ENCODE measurements at regions not wholly inside any gene's neighbourhood (a gene's known extent, or its start where the extent isn't known, plus 50 kb on each side); places are given as distances from the start of the nearest gene placed in this dataset.
"Not testable (repeated sequence)": the region's sequence is repeated elsewhere in the genome, so short reads cannot be mapped to it uniquely, and the experiment has no call there.

DNA sequence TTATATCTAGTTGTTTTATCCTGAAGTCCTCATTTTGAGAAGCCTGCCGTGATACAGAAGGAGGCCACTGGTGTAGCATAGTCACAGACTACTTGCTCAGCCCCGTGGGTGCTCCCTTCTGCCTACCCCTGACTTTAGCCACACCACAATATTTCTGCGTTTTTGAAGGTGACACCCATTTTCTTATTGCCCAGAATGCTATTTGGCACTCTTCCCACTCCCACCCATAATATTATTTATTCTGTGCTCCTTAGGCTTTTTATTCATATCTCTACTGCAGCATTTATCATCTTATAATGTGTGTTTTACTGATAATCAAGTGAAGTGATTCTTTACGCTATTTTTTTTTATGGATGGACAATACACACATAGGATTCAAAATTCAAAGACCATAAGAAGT lies 107.3 kb downstream of the OR2B2 start:
- no peak for DNase-seq

DNA sequence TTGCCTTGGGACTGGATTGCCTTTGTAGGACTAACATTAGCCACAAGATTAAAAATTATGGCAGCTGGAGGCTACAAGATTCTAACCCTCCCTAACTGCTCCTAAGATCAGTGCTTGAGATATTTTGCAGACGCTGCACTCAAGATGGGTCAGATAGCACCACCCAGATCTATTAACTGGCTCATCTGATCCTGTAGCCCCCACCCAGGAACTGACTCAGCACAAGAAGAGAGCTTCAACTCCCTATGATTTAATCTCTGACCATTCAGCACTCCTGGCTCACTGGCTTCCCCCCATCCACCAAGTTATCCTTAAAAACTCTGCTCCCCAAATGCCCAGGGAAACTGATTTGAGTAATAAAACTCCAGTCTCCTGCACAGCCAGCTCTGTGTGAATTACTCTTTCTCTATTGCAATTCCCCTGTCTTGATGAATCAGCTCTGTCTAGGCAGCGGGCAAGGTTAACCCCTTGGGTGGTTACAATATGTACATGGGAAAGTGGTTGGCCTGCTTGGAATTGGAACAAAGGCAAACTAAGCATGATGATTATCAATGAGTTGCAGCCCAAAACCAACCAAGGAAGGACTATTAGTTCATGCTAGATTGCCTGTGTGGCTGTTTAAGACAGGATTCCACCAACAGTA lies 111.3 kb downstream of the OR2B2 start:
- no peak for DNase-seq

DNA sequence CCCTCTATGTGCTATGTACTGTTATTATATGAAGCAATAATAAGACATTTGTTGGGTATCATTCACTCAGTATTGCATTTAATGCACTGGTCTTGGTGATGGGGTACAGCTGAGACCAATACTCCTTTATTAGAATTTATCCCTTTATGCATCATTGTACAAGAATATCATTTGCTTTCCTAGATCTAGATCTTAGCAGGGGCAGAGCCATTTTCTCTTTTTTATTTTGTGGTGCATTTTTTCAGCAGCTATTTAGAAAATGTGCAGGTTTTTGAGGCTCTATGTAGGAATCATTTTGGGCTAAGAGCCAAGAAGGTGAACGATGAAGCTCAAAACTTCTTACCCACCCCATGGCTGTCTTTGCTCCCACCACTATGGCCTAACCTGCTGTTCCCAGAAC lies 114.2 kb downstream of the OR2B2 start:
- DNase-seq = no peak

DNA sequence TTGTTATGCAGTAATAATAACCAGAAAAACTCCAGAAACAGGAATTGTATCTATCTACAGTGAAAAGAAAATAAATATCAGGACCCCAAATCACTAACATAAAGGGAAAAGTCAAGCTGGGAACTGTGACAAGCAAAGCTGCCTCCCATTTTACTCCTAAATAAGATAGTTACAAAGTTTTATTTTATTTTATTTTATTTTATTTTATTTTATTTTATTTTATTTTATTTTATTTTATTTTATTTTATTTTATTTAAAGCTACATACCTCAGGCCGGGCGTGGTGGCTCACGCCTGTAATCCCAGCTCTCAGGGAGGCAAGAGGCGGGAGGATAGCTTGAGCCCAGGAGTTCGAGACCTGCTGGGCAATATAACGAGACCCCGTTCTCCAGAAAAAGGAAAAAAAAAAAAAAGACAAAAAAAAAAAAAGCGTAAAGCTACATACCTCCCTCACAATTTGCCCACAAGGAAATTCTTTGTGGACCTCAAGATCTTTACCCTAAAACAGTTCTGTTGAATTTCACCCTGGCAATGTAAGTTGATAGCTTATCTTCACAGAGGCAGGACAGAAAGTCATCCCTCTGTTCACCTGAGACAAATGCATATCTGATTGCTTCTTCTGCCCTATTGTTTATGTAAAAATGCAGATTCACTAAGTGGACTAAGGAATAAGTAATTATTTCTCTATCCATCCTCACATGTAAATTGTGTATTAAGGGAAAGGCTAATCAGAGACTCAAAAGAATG lies 115.3 kb downstream of the OR2B2 start:
- not testable (repeated sequence) for DNase-seq

DNA sequence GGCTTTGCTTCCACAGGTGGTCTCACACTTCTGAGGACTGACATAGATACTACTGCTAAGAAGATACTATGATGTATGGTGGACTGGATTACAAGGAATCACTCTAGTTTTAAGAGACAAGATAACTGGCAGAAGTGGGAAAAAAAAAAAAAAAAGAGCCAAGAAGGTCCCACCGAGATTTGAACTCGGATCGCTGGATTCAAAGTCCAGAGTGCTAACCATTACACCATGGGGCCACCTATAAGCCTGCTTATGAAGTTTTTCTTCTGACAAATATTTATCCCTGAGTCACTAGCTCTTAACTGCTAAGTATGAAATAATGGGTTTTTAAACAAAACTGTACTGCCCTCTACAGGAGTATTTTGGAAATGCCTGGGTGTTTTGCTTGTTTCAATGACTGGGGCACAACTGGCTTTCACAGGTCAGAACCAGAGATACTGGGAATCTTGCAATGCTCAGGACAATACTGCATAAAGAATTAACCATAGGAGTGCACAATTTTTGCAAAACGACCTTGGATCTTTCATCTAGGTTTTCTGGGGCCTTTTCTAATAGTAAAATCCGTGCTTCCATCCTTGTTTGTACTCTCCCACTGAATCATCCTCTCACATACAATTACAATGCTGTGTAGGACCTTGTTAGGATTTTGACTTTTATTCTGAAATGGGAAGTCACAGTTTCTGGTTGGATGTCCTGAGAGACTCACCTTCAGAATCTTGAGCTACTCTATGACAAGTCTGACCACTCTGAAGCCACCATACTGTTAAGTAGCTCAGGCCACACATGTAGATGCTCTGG lies 116.3 kb downstream of the OR2B2 start:
- peak; percentile 86 to 94 for DNase-seq

DNA sequence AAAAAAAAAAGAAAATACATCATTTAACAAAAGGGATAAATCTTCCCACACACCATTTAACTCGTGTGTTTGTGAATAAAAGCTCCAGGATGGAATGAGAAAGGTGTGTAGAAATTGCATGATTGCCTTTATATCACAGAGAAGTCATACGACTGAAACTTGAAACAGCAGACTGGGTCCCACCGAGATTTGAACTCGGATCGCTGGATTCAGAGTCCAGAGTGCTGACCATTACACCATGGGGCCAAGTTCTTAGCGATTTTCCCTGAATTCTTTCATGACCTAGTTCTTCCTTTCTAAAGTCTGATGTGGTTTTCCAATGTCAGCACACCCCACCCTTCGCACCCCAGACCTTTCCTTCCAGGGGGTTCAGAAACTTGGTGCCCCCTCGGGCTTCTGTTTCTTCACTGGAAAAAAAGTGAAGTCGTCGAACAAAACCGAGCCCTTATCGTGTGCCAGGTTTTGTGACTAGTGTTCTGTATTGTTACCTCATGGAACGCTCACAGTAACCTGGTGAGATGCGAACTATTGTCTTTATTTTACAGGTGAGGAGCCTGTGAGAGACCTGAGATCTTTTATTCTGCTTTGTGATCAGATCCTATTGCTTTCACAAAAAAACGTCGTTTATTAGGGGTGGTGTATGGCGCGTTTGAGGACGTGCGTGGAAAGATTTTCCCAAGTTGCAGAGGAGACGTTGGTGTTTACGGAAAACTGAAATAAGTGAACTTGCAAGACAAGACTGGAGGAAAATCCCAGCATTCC lies 120.8 kb downstream of the OR2B2 start:
- peak; percentile 56 to 87 for DNase-seq

DNA sequence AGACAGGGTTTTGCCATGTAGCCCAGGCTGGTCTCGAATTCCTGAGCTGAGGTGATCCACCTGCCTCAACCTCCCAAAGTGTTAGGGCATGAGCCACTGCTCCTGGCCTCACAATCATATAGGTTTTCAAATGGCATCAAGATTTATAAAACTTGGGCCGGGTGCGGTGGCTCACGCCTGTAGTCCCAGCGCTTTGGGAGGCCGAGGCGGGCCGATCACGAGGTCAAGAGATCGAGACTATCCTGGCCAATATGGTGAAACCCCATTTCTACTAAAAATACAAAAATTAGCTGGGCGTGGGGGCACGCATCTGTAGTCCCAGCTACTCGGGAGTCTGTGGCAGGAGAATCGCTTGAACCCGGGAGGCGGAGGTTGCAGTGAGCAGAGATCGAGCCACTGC lies 123.8 kb downstream of the OR2B2 start:
- DNase-seq = not testable (repeated sequence)

DNA sequence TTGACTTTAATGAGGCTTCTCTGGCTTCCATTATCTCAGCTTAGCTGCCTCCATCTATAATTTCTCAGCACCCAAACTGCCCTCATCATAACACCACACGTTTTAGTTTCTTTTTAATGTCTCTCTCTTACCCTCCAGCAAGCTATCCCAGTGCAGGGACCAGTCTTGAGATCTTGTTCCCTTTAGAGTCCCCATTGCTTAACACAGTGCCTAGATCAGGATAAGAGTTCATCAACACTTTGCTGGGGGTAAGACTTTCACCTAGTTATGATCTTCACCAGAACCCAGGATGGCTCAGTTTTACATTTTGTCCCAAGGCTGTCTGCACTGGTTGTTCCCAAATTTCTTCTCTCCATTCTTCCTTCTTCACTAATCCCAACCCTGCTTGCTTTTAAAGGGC lies 126.1 kb downstream of the OR2B2 start:
- no peak for DNase-seq

DNA sequence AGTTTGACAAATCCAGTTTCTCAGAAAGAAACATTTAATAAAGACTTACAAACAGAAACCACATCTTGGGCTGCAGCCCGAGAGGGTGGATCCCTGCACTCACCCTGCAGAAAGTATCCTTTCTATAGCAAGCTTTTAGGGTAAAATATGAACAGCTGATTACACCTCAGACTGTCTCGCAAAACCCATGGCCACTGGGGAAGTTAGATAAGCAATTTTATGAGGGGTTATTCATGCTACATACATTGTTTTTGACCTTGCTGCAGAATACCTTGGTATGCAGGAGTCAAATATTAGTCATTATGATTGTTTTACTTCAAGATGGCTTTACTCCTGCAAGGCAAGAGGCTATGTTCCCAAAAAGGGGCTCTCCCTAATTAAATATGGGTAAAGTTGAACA lies 126.9 kb downstream of the OR2B2 start:
- DNase-seq = no peak

DNA sequence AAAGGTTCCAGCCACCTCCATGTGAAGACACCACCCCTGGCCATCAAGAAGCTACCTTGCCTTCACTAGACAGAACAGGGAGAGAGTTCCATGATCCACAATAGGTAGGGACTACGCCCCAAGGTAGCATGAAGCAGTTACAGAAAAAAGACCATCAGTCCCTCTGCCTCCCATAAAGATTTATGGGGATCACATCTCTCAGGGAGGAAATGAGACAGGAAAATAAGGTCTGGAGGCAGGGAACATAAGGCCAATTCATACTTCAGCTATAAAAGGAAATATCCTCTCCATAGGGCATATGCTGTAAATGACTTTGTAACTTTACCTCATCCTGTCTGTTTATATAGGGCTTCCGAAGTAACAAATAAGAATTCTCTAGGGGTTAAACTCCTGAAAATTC lies 129.4 kb downstream of the OR2B2 start:
- DNase-seq = no peak

DNA sequence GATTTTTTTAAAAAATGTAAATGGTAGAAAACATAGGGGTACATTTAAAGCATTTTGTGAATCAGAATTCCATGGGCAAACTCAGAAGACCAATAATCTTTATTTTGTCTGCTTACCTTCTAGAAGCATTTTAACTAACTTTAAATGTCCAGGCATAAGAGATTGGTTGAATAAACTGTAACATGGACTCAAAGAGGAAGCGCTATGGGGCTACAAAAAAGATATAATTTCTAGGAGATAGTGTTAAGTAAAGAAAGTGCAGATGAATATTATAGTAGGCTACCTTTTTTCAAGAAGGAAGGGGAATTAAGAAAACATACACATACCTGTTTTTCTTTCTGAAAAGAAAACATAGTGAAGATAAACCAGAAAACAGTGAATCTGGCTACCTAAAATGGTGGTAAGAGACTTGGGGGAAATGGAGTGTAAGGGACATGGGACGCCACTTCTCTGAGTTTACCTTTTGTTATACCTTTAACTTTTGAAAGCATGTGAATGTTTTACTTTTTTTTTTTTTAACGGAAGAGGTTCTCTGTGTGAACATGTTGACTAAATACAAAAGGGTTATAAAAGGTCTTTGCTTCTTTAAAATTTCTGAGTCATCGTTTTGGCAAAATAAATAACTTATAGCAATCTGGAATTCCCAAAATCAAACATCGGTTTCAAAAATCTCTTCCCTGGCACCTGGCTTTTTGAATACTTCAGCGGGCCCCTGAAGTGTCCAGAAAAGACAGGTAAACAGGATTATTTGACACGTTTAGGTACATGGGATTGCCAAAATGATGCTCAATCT lies 133.4 kb downstream of the OR2B2 start:
- no peak for DNase-seq

DNA sequence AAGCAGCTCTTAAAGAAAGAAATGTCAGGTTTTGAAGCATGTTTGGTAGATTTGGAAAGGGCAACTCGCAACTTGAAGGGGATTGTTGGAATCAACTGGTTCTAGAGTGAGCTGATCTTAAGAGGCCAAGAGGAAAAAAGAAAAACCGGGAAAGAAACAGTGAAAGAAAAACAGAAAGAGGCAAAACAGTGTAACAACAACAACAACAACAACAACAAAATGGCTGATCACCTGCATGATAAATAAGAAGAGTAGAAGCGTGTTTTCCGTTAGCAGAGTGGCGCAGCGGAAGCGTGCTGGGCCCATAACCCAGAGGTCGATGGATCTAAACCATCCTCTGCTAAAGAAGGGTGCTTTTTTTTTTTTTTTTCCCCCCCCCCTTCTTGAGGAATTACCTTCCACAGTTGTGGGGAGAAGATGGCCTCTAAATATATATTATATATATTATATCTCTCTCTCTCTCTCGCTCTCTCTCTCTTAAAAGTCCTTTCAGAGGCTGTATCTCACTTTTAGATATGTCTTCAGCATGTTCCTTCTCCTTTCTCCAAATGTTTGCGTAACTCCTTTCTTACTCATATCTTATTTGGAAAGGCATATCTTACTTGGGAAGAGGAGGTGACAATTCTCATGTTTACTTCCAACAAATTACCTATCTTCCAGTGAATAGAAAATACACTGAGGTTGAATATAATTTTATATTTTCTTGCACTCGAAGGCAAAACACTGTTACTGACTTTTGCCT lies 134.4 kb downstream of the OR2B2 start:
- DNase-seq = no peak

DNA sequence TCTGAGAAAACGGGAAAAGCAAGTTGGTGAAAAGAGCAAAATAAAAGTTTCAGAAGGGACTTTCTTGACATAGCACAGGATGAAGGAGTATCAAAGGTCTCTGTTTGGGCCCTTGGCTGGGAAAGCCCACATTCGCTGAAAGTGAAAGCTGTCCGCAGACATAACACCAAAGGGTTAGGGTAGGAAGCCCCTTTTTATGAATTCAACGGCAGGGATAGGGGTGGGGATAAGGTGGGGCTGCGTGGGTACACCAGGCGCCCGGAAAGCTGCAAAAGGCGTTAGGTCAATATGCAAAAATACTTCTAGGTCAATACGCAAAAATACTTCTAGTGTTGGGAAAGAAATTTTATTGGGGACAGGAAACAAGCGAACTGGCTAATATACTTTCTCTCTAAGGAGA lies 135.1 kb downstream of the OR2B2 start:
- DNase-seq = no peak

DNA sequence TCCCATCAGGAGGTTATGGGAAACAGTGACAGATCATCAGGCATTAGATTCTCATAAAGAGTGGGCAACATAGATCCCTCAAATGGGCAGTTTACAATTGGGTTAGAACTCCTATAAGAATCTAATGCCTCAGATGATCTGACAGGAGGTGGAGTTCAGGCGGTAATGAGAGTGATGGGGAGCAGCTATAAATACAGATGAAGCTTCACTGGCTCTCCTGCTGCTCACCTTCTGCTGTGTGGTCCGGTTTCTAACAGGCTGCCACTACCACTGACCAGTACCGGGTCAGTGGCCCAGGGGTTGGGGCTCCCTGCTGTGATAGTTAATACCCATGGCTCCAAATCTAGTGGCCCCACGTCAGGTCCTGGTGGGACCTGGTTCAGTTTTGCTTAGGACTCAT lies 135.7 kb downstream of the OR2B2 start:
- no peak for DNase-seq

DNA sequence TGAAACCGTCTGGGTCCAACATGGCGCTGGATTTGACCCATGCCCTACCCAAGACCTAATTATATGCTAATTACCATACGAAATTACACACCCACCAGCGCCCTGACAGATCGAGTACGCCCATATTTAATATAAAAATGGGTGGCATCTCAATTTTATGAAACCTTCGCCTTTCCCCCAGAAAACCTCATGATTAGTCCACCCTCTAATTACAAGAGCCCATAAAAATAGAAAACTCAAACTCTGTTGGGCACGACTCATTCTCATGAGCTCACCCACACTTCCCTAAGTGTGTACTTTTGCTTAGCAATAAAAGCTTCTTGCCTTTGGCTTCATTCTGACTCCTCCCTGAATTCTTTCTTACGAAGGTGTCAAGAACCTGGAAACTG lies 136.4 kb downstream of the OR2B2 start:
- DNase-seq = no peak

DNA sequence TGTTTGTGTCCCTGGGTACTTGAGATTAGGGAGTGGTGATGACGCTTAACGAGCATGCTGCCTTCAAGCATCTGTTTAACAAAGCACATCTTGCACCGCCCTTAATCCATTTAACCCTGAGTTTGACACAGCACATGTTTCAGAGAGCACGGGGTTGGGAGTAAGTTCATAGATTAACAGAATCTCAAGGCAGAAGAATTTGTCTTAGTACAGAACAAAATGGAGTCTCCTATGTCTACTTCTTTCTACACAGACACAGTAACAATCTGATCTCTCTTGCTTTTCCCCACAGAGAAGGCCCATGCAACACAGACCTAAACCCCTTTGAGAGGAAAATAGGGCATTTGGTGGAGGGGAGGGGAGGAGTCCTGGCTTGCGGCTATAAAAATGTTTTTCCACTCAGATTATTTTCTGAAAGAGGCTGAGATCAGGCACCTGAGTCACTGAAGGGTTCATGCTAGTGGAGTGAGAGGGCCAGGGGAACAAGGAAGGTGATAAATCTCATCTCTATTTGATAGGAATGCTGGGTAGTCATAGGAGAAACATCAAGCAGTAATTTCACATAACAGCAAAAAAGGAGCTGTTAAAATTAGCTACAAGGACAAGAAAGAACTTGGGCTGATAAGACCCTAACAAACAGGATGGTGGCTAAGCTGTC lies 136.9 kb downstream of the OR2B2 start:
- peak; percentile 28 to 37 for DNase-seq

DNA sequence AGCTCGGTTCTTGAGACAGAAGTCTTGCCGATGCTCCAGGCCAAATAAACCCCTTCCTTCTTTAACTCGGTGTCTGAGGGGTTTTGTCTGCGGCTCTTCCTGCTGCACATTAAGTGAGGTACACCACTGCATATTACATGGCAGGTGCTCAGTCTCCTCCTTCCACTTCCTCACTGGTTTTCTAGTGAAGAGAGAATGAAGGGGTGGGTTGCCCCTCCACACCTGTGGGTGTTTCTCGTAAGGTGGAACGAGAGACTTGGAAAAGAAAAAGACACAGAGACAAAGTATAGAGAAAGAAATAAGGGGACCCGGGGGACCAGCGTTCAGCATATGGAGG lies 138.0 kb downstream of the OR2B2 start:
- DNase-seq = not testable (repeated sequence)

DNA sequence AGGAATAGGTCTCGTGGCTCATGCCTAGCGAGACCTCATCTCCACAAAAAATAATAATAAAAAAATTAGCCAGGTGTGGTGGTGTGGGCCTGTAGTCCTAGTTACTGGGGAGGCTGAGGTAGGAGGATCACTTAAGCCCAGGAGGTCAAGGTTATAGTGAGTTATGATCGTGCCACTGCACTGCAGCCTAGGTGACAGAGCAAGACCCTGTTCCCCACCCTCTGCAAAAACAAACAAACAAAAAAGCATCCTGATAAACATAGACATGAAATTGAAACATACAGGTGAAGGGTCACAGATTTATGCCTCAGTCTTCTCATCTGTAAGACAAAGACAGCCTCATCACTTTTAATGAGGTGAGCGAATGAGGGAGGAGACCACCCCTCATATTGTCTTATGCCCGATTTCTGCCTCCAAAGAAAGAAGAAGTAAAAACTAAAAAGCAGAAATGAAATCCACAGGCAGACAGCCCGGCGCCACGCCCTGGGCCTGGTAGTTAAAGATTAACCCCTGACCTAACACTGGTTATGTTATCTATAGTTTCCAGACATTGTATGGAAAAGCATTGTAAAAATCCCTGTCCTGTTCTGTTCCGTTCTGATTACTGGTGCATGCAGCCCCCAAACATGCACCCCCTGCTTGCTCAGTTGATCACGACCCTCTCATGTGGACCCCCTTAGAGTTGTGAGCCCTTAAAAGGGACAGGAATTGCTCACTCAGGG lies 138.5 kb downstream of the OR2B2 start:
- not testable (repeated sequence) for DNase-seq

DNA sequence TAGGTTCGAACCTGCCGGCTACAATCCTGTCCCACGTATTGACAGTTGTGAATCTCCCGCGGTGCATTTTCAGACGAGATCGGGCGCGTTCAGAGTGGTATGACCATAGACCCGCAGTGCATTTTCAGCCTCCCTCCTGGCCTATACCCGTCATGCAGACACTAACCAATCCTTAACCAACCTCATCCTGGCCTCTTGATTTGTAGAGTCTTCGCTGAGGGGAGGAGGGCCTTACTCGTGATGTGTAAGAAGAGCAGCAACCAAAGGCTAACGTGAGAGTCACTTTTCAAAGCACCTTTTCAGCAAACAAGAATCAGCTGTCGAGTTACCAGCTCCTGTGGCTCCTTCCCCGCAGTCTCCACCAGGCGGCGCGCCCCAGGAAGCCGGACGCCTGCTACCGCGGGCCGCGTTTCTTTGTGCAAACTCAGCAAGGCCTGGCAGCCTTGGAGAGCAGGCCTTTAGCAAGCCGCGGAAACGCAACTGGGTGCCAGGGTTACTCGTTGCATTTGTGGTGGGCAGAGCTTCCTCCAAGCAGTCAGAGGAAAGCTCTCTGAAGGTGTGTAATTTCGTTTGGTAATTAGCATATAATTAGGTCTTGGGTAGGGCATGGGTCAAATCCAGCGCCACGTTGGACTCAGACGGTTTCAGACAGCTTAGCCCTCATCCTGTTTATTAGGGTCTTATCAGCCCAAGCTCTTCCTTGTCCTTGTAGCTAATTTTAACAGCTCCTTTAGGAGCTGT lies 139.8 kb downstream of the OR2B2 start:
- peak; percentile 74 to 82 for DNase-seq

DNA sequence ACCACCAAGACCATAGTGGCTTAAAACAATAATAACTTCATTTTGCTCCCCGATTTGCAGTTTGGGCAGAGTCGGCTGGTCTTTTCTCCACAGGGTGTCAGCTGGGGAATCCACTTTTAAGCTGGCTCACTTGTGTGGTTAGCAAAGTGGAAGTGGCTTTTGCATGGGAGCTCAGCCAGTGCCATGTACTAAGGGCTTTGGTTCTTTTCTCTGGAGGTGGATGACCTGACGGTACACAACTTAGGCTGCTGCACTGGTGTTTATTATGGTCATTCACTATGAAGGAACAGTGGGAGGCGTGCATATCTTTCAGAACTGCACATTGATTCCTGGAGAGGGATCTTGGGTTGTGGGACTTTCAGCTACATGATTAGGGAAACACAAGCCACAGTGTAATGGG lies 141.0 kb downstream of the OR2B2 start:
- DNase-seq = no peak

Data from NCI-H524 (cell line).